NCI-H524 treated with DMSO at 0.1 percent for 48 hours (cell line): ENCODE measurements at regions not wholly inside any gene's neighbourhood (a gene's known extent, or its start where the extent isn't known, plus 50 kb on each side); places are given as distances from the start of the nearest gene placed in this dataset.
"Not testable (repeated sequence)": the region's sequence is repeated elsewhere in the genome, so short reads cannot be mapped to it uniquely, and the experiment has no call there.

Source experiments
- DNase-seq: peaks from one replicate; lab custom pipeline; 2025; lab: John Stamatoyannopoulos, UW

DNA sequence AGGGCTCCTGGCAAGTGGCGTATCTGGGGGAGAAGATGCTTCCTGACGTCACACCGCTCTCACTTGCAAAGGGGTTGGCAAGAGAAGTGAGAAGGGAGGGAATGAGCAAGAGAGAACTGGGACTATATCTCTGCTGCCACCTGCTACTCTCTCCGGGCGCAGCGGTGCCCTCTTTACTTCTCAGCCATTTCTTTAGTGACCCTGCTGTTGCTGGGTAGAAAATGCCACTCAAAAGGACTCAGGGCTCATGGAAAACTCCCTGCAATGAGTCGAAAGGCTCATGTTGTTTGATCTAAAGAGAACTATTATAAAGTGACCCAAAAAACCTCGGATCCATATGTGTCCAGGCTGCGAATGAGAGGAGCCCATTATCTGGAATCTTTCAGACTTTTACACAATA is 401.8 kb downstream of the SAMD5 start:
- no peak for DNase-seq

DNA sequence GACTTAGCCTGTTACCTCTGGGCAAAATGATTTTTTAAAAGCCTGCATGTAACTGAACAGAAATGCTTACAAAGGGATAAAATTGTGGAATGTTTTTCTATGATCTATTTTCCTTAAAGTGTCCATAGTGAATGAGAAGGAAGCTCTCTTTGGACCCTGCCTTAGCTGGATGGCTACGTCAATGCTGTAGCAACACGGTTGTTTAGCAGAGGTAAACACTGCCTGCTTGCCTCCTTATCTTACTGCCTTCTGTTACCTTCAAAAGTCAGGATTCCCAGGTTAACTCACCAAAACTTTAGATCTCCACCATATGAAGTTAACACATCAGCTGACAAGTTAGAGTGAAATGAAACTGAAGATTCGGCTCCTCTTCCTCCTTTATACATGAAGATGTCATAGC is 402.6 kb downstream of the SAMD5 start:
- no peak for DNase-seq

DNA sequence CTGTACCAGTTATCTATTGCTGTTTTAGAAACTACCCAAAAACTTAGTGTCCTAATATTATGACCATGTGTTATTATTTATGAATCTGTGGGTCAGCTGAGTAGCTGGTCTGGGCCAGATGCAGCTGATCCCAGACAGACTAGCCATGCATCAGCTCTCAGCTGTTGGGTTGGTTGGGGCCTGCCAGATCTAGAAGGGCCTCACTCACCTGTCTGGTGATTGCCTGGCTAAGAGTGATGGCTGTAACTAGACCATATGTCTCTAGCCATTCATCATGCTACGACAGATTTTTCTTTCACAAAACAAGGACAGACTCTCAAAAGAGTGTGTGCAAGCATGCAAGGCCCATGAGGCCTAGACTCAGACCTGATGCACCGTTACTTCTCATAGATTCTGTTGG is 403.2 kb downstream of the SAMD5 start:
- DNase-seq, result no peak

DNA sequence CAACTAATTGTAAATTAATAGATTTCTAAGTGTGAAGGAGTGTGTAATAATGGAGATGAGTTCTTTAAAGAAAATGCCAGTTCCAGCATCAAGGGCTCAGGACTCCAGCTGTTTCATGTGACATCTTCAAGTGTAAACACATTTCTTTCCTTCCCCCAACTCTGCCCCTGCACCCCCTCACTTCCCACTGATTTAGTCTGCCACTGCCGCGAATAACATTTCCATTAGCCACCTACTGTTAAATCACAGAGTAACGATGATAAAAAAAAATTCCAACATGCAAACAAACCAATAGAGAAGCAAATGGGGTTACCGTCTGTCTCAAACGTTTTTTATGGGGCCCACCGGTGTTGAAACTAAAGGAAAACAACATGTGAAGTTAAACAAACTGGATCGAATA is 414.3 kb downstream of the SAMD5 start:
- no peak for DNase-seq

DNA sequence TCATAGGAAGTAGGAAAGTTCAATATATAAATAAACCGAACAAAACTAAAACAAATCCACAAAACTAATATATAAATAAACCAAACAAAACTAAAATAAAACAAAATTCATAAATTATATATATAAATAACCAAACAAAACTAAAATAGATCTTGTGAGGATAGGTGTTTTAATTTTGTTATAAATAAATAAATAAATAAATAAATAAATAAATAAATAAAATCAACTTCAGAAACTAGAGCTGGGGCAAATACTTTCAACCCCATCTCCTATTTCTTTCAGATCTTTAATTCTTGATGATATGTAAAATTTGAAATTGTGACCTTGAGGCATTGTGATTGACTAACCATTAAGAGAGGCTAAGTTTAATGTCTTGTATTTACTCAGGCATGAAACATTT is 416.1 kb downstream of the SAMD5 start:
- no peak for DNase-seq

GRCh38 chr6:147925826-147926225 is 416.8 kb upstream of the SASH1 start:
- no peak for DNase-seq

- DNase-seq, result no peak
Measured at GRCh38 chr6:147930745-147931144, 411.9 kb upstream of the SASH1 start.

GRCh38 chr6:147933224-147933623 is 409.4 kb upstream of the SASH1 start:
- no peak for DNase-seq

- no peak for DNase-seq
Measured at GRCh38 chr6:147935656-147936055, 407.0 kb upstream of the SASH1 start.

DNA sequence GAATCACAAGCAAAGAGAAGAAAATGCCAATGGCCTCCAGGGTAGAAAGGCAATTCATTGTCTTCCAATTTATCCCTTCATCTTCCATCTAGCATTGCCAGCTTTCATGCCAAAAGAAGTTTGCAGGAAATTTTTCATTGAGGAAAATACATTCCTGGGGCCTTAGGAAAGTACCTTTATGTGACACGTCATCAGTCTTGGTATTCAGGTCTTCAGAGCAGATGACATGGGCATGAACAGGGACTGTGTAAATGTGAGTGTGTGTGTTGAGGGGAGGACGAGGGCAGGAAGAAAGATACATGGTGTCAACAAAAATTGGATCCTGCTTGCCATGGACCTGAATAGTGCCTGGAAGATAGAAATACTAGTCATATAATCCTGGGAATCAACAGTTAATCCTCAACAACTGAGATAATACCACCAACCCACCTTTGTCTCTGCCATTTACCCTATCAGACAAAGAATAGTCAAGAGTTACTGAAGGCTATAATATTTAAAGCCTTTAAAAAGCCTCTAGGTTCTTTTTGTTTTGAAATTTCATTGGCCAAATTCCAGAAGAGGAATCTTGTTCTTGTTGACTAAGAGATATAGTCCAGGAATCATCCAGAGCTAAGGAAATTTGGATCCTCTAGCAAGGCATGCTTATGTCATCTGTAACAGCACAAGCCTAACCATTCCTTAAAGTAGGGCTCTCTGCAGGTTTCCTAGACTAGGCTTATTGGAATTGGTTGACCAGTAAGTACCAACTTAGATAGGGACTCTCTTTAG is 405.8 kb upstream of the SASH1 start:
- DNase-seq, result no peak

DNA sequence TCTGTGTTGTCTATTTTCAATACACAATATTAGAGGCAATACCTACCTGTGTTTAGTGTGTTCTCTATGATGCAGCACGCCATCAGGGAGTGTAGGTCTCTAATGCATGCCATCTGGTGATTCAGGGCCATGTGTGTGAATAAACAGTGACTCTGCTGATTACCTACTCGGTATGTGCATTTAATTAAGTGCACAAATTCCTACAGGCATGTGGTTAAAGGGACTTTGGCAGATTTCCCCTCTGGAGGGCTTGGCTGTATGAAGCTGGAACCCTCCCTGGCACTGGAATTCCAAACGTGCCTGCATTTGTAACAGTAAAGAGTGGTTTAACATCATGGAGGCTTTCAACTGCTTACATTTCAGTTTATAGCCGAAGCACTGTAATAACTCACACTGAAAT is 401.5 kb upstream of the SASH1 start:
- DNase-seq, result peak; percentile 76

GRCh38 chr6:147942363-147942762 is 400.3 kb upstream of the SASH1 start:
- no peak for DNase-seq

DNA sequence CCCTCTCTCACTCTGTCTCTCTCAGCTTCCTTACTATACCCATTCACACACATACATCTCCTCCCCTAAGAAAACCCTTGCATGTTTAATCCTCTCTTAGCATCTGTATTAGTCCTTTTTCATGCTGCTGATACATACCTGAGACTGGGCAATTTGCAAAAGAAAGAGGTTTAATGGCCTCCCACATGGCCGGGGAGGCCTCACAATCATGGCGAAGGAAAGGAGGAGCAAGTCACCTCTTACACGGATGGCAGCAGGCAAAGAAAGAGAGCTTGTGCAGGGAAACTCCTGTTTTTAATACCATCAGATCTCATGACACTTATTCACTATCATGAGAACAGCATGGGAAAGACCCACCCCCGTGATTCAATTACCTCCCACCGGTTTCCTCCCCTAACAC is 398.5 kb upstream of the SASH1 start:
- DNase-seq, result no peak

GRCh38 chr6:147947521-147947920 is 395.1 kb upstream of the SASH1 start:
- DNase-seq, result no peak

GRCh38 chr6:147949981-147950622 is 392.5 kb upstream of the SASH1 start:
- DNase-seq, result no peak

DNA sequence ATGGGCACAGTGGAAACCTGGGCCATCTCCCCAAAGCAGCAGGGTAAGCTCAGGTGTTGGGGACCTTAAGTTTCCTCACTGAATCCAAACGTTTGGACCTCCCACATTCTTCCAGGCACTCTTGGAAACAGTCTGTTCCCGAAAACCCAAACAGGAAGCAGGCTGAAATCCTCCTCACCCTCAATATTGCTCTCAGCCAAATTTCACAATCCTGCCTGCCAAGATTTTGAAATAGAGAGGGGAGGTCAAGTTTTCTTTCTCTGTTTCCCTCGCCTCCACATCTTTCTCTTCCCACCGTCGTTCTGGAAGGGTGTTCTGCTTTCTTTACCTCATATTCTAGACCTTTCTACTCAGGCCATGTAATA is 392.0 kb upstream of the SASH1 start:
- no peak for DNase-seq

GRCh38 chr6:147951726-147952125 is 390.9 kb upstream of the SASH1 start:
- DNase-seq, result peak; percentile 96

- no peak for DNase-seq
Measured at GRCh38 chr6:147954938-147955337, 387.7 kb upstream of the SASH1 start.

GRCh38 chr6:147958683-147959082 is 384.0 kb upstream of the SASH1 start:
- DNase-seq, result no peak

DNA sequence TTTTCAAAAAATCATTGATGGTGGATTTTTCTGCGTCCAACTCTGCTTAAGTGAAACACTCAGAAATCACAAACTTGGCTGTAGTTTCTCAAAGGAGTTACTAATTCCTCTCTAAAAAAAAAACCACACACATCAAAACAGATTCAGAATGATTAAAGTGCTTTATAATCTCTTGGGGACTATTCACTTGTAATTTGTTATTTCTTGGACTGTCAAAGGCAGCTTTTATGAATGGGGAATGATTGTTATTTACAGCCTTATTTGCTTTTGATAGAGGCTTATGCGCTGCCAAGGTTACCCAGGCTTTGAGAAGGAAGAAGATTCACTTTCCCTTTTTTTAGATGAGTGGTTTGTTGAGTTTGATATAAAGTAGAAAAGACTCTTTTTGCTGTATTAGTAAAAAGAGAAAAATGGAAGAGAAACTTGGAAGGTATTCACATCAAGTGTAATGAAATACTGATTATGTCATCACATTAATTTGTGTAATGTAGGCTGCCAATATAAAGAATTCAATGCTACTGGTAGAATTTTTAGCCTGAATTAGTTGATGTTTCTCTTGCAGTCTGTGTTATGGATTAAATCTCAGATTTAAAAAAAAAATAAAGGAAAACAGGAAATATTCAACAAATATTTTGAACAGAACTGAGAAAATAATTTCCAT is 381.0 kb upstream of the SASH1 start:
- DNase-seq, result no peak

GRCh38 chr6:147965448-147965847 is 377.2 kb upstream of the SASH1 start:
- not testable (repeated sequence) for DNase-seq

DNA sequence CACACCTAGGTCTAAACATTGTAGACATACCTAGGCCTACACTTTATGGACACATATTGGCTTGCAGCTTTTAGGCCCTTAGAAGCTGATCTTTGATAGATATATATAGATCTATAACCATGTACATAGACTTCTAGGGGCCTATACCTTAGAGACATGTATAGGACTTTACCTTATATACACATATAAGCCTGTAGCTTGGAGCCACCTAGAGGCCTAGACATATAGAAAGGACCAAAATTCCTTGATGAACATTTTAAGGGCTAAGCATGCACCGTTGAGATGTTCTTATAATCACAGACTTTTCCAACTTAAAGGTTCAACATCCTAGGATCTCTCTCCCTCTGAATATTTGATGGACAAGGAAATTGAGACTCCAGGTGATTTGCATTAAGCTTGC is 371.7 kb upstream of the SASH1 start:
- DNase-seq, result peak; percentile 30

DNA sequence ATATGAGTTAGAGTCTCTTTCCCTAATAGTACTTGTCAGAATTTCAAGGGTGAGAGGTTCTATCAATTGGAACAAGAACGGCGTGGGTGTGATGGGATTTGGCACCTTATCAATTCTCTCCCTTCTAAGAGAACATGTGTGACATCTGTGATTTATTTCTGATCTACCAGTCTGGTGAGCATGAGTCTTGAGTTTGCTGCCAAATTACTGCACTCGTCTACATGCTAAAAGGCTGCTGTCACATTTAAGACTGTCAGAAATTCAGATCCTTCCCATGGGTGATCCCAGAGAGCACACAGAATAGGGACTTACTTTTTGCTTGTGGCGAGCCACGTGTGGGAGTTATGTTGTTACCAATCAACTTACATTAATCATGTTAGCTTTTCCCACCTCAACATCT is 370.2 kb upstream of the SASH1 start:
- no peak for DNase-seq
